ENCODE measurements at regions not wholly inside any gene's neighbourhood (a gene's known extent, or its start where the extent isn't known, plus 50 kb on each side); places are given as distances from the start of the nearest gene placed in this dataset.

GRCh38 chr5:88967633-88968585 is 84.9 kb upstream of the MEF2C start (continued):
- no peak for TF ChIP-seq HDAC6 (IDR thresholded peaks at IDR 0.05; ENCODE audit: low read depth, low read length)
- TF ChIP-seq, protein P1, sequence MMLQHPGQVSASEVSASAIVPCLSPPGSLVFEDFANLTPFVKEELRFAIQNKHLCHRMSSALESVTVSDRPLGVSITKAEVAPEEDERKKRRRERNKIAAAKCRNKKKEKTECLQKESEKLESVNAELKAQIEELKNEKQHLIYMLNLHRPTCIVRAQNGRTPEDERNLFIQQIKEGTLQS (IDR thresholded peaks at IDR 0.05; ENCODE audit: insufficient read depth, low read depth, low read length), result no peak
